ENCODE measurements at regions not wholly inside any gene's neighbourhood (a gene's known extent, or its start where the extent isn't known, plus 50 kb on each side); places are given as distances from the start of the nearest gene placed in this dataset.
A peak's percentile ranks its signal among the peaks of the same experiment; 100 is the strongest.

DNA sequence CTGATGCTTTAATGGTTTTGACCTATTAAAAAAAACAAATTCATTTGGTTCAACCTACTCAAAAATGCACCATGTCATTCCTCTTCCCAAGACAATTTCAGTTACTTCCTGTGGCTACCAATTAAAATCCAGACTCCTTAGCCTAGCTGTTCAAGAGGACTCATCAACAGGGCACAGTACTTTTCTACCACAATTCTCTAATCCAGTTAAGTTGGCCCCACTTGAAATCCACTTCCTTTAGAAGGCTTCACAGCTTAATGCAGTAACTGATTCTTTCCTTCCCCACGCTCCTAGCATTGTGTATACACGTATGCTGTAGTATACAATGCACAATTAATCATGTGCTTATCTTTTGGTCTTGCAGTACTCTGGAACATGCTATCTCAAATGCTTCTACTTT lies 129.8 kb downstream of the UGT8 start:
- H2AFZ ChIP-seq (ENCODE audit: low read length) = peak overlapping the region; percentile 47
- H2BK120ac ChIP-seq (ENCODE audit: low read depth, low read length) = no peak overlapping the region
- no peak overlapping the region for H2BK15ac ChIP-seq (ENCODE audit: low read length)
- H2BK5ac ChIP-seq (ENCODE audit: low read length) = no peak overlapping the region
- peak overlapping the region; percentile 11 for H3K4me2 ChIP-seq (ENCODE audit: insufficient read depth, low read length, poor library complexity, severe bottlenecking)
- H3K4me3 ChIP-seq (ENCODE audit: low read length in 2 of 2) = no peak overlapping the region
- no peak for DNase-seq (ENCODE audit: low spot score)
- WGBS, 2 donors (ENCODE audit: extremely low coverage in 2 of 2, insufficient read length in 2 of 2, insufficient replicate concordance in 1 of 2) = no CpG with 5 or more reads among the region's 2 CpGs
- no peak overlapping the region for H3K18ac ChIP-seq (ENCODE audit: low read length)
- H3K9me3 ChIP-seq (replicated peaks in 1 of 2; ENCODE audit: control insufficient read depth in 2 of 2, insufficient read depth in 1 of 2, low read depth in 1 of 2, low read length in 2 of 2) = peaks cover 0 to 5% of the 10 kb centered on the region in 2 donors
- peaks cover 0 to 1% (median 0%) of the 10 kb centered on the region in 3 experiments for H3K27me3 ChIP-seq (ENCODE audit: control insufficient read depth in 3 of 3, insufficient read depth in 3 of 3, low read depth in 1 of 3, low read length in 3 of 3)
- peaks cover 11 to 13% of the 10 kb centered on the region in 2 donors for H3K4me1 ChIP-seq (ENCODE audit: control insufficient read depth in 2 of 2, insufficient read depth in 1 of 2, low read depth in 1 of 2, low read length in 2 of 2)
- no peak overlapping the region for H3K14ac ChIP-seq (ENCODE audit: low read length)
- no peak overlapping the region for H2BK12ac ChIP-seq (ENCODE audit: low read length)
- H4K8ac ChIP-seq (ENCODE audit: low read depth, low read length) = no peak overlapping the region
- H2AK5ac ChIP-seq (ENCODE audit: low read depth, low read length) = no peak overlapping the region
- no peak overlapping the region for H3K9ac ChIP-seq (ENCODE audit: low read depth, low read length, poor library complexity)
- no peak overlapping the region for H4K91ac ChIP-seq (ENCODE audit: low read depth, low read length, poor library complexity)
- H3K79me1 ChIP-seq (ENCODE audit: low read depth, low read length) = no peaks in the 10 kb centered on the region
- H3K36me3 ChIP-seq (replicated peaks in 1 of 2; ENCODE audit: control insufficient read depth in 2 of 2, insufficient read depth in 2 of 2, low read length in 2 of 2) = no peaks in the 10 kb centered on the region
- H3K23ac ChIP-seq (ENCODE audit: low read depth, low read length, poor library complexity) = no peak overlapping the region
- H3K4ac ChIP-seq (ENCODE audit: low read length) = no peak overlapping the region
- peak overlapping the region; percentile 22 for H3K27ac ChIP-seq (replicated peaks; ENCODE audit: low read length)

DNA sequence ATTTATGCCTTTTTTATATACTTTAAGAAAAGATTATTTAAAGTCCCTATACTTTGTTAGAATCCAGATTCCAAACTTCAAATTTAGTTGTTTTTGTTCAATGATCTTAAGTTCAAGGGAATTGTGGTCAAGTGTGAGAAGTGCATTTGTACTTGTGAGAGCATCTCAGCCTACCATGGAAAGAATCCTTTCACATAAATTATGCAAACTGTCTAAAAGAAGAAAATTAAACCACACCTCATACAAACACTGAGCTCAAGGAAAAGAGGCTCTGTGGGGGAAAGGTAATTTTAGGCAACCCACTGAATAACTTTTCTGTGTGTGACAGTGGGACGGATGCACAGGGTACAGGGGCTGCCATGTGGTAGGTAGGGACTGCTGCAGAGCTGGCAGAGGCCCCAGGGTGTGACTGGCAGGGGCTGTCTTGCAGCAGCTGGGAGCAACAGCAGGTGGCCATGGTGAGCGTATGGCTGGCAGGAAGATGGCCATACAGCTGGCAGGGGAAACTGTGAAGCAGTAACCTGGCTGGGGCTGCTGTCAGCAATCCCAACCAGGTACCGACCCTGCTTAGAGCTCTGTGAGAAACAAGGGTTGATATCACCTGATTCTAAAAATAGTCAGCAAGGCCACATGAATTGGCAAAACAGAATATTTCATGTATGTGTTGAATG lies 130.6 kb downstream of the UGT8 start:
- Histone ChIP-seq H2BK5ac (ENCODE audit: low read length) (no peak overlapping the region), H3K79me1 (ENCODE audit: low read depth, low read length) (no peaks in the 10 kb centered on the region), H3K14ac (ENCODE audit: low read length) (no peak overlapping the region), H2AFZ (ENCODE audit: low read length) (no peak overlapping the region), H4K8ac (ENCODE audit: low read depth, low read length) (no peak overlapping the region), H3K4me1 (ENCODE audit: control insufficient read depth in 2 of 2, insufficient read depth in 1 of 2, low read depth in 1 of 2, low read length in 2 of 2) (peaks cover 11 to 13% of the 10 kb centered on the region in 2 donors), H3K4ac (ENCODE audit: low read length) (no peak overlapping the region), H3K18ac (ENCODE audit: low read length) (no peak overlapping the region), H3K36me3 (replicated peaks in 1 of 2; ENCODE audit: control insufficient read depth in 2 of 2, insufficient read depth in 2 of 2, low read length in 2 of 2) (no peaks in the 10 kb centered on the region), H2BK15ac (ENCODE audit: low read length) (peak overlapping the region; percentile 30), H3K4me2 (ENCODE audit: insufficient read depth, low read length, poor library complexity, severe bottlenecking) (no peak overlapping the region), H2AK5ac (ENCODE audit: low read depth, low read length) (no peak overlapping the region), H3K23ac (ENCODE audit: low read depth, low read length, poor library complexity) (peak overlapping the region; percentile 8), H3K9ac (ENCODE audit: low read depth, low read length, poor library complexity) (no peak overlapping the region), H3K9me3 (replicated peaks in 1 of 2; ENCODE audit: control insufficient read depth in 2 of 2, insufficient read depth in 1 of 2, low read depth in 1 of 2, low read length in 2 of 2) (peaks cover 0 to 5% of the 10 kb centered on the region in 2 donors), H2BK120ac (ENCODE audit: low read depth, low read length) (no peak overlapping the region), H3K4me3 (ENCODE audit: low read length in 2 of 2) (no peak overlapping the region), H4K91ac (ENCODE audit: low read depth, low read length, poor library complexity) (no peak overlapping the region), H2BK12ac (ENCODE audit: low read length) (no peak overlapping the region), H3K27ac (replicated peaks; ENCODE audit: low read length) (no peak overlapping the region), H3K27me3 (ENCODE audit: control insufficient read depth in 3 of 3, insufficient read depth in 3 of 3, low read depth in 1 of 3, low read length in 3 of 3) (peaks cover 0 to 1% (median 0%) of the 10 kb centered on the region in 3 experiments)
- WGBS, 2 donors (ENCODE audit: extremely low coverage in 2 of 2, insufficient read length in 2 of 2, insufficient replicate concordance in 1 of 2) = no CpG with 5 or more reads among the region's 3 CpGs
- no peak for DNase-seq (ENCODE audit: low spot score)

- Histone ChIP-seq H2BK15ac (ENCODE audit: low read length) (no peak overlapping the region), H3K27me3 (ENCODE audit: control insufficient read depth in 3 of 3, insufficient read depth in 3 of 3, low read depth in 1 of 3, low read length in 3 of 3) (no peaks in the 10 kb centered on the region), H2BK12ac (ENCODE audit: low read length) (no peak overlapping the region), H4K8ac (ENCODE audit: low read depth, low read length) (no peak overlapping the region), H3K4me2 (ENCODE audit: insufficient read depth, low read length, poor library complexity, severe bottlenecking) (no peak overlapping the region), H3K14ac (ENCODE audit: low read length) (no peak overlapping the region), H3K4ac (ENCODE audit: low read length) (no peak overlapping the region), H2BK120ac (ENCODE audit: low read depth, low read length) (no peak overlapping the region), H4K91ac (ENCODE audit: low read depth, low read length, poor library complexity) (no peak overlapping the region), H3K79me1 (ENCODE audit: low read depth, low read length) (no peaks in the 10 kb centered on the region), H3K27ac (replicated peaks; ENCODE audit: low read length) (no peak overlapping the region), H3K18ac (ENCODE audit: low read length) (no peak overlapping the region), H3K36me3 (replicated peaks in 1 of 2; ENCODE audit: control insufficient read depth in 2 of 2, insufficient read depth in 2 of 2, low read length in 2 of 2) (no peaks in the 10 kb centered on the region), H3K9ac (ENCODE audit: low read depth, low read length, poor library complexity) (no peak overlapping the region), H2AFZ (ENCODE audit: low read length) (peak overlapping the region; percentile 51), H3K23ac (ENCODE audit: low read depth, low read length, poor library complexity) (no peak overlapping the region), H2BK5ac (ENCODE audit: low read length) (no peak overlapping the region), H2AK5ac (ENCODE audit: low read depth, low read length) (no peak overlapping the region), H3K4me1 (ENCODE audit: control insufficient read depth in 2 of 2, insufficient read depth in 1 of 2, low read depth in 1 of 2, low read length in 2 of 2) (peaks cover 0 to 12% of the 10 kb centered on the region in 2 donors), H3K4me3 (ENCODE audit: low read length in 2 of 2) (no peak overlapping the region), H3K9me3 (replicated peaks in 1 of 2; ENCODE audit: control insufficient read depth in 2 of 2, insufficient read depth in 1 of 2, low read depth in 1 of 2, low read length in 2 of 2) (no peaks in the 10 kb centered on the region)
- WGBS, 2 donors (ENCODE audit: extremely low coverage in 2 of 2, insufficient read length in 2 of 2, insufficient replicate concordance in 1 of 2) = no CpG with 5 or more reads among the region's 1 CpG
- no peak for DNase-seq (ENCODE audit: low spot score)
Measured at GRCh38 chr4:114734594-114734993, 136.0 kb downstream of the UGT8 start.

GRCh38 chr4:114752391-114753165 lies 154.0 kb downstream of the UGT8 start:
- no peak for DNase-seq (ENCODE audit: low spot score)
- H2BK120ac ChIP-seq (ENCODE audit: low read depth, low read length) = no peak overlapping the region
- H2BK15ac ChIP-seq (ENCODE audit: low read length) = no peak overlapping the region
- no peaks in the 10 kb centered on the region for H3K4me1 ChIP-seq (ENCODE audit: control insufficient read depth in 2 of 2, insufficient read depth in 1 of 2, low read depth in 1 of 2, low read length in 2 of 2)
- no peaks in the 10 kb centered on the region for H3K27me3 ChIP-seq (ENCODE audit: control insufficient read depth in 3 of 3, insufficient read depth in 3 of 3, low read depth in 1 of 3, low read length in 3 of 3)
- no peak overlapping the region for H3K9ac ChIP-seq (ENCODE audit: low read depth, low read length, poor library complexity)
- WGBS, 2 donors (ENCODE audit: extremely low coverage in 2 of 2, insufficient read length in 2 of 2, insufficient replicate concordance in 1 of 2) = no CpG with 5 or more reads among the region's 8 CpGs
- no peaks in the 10 kb centered on the region for H3K36me3 ChIP-seq (replicated peaks in 1 of 2; ENCODE audit: control insufficient read depth in 2 of 2, insufficient read depth in 2 of 2, low read length in 2 of 2)
- no peak overlapping the region for H3K4me3 ChIP-seq (ENCODE audit: low read length in 2 of 2)
- H3K23ac ChIP-seq (ENCODE audit: low read depth, low read length, poor library complexity) = no peak overlapping the region
- no peak overlapping the region for H2BK12ac ChIP-seq (ENCODE audit: low read length)
- H3K4me2 ChIP-seq (ENCODE audit: insufficient read depth, low read length, poor library complexity, severe bottlenecking) = no peak overlapping the region
- H3K14ac ChIP-seq (ENCODE audit: low read length) = no peak overlapping the region
- H4K8ac ChIP-seq (ENCODE audit: low read depth, low read length) = no peak overlapping the region
- H2BK5ac ChIP-seq (ENCODE audit: low read length) = no peak overlapping the region
- no peak overlapping the region for H2AFZ ChIP-seq (ENCODE audit: low read length)
- H3K18ac ChIP-seq (ENCODE audit: low read length) = no peak overlapping the region
- no peaks in the 10 kb centered on the region for H3K79me1 ChIP-seq (ENCODE audit: low read depth, low read length)
- H3K4ac ChIP-seq (ENCODE audit: low read length) = no peak overlapping the region
- H4K91ac ChIP-seq (ENCODE audit: low read depth, low read length, poor library complexity) = no peak overlapping the region
- H2AK5ac ChIP-seq (ENCODE audit: low read depth, low read length) = no peak overlapping the region
- no peak overlapping the region for H3K27ac ChIP-seq (replicated peaks; ENCODE audit: low read length)
- H3K9me3 ChIP-seq (replicated peaks in 1 of 2; ENCODE audit: control insufficient read depth in 2 of 2, insufficient read depth in 1 of 2, low read depth in 1 of 2, low read length in 2 of 2) = no peaks in the 10 kb centered on the region
